Glomerular endothelial cell (primary cell): ENCODE measurements at regions not wholly inside any gene's neighbourhood (a gene's known extent, or its start where the extent isn't known, plus 50 kb on each side); places are given as distances from the start of the nearest gene placed in this dataset.
"Not testable (repeated sequence)": the region's sequence is repeated elsewhere in the genome, so short reads cannot be mapped to it uniquely, and the experiment has no call there.

Experiments
- DNase-seq: peaks from one replicate; pipeline ENCODE4 v3.0.0-alpha.2; 2011; ENCODE audit warnings: low read depth, low spot score; ENCODE audit errors: extremely low read depth

GRCh38 chr21:21973806-21974205, 975.6 kb downstream of the NCAM2 start:
- DNase-seq = no peak

DNA sequence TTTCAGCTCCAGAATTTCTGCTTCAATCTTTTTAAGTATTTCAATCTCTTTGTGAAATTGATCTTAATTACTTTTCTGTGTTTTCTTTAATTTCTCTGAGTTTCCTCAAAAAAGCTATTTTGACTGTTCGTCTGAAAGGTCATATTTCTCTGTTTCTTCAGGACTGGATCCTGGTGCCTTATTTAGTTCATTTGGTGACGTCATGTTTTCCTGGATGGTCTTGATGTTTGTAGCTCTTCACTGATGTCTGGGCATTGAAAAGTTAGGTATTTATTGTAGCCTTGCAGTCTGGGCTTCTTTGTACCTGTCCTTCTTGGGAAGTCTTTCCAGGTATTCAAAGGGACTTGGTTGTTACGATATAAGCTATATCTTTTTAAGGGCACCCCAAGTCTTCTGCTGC, 998.7 kb downstream of the NCAM2 start:
- no peak for DNase-seq

DNA sequence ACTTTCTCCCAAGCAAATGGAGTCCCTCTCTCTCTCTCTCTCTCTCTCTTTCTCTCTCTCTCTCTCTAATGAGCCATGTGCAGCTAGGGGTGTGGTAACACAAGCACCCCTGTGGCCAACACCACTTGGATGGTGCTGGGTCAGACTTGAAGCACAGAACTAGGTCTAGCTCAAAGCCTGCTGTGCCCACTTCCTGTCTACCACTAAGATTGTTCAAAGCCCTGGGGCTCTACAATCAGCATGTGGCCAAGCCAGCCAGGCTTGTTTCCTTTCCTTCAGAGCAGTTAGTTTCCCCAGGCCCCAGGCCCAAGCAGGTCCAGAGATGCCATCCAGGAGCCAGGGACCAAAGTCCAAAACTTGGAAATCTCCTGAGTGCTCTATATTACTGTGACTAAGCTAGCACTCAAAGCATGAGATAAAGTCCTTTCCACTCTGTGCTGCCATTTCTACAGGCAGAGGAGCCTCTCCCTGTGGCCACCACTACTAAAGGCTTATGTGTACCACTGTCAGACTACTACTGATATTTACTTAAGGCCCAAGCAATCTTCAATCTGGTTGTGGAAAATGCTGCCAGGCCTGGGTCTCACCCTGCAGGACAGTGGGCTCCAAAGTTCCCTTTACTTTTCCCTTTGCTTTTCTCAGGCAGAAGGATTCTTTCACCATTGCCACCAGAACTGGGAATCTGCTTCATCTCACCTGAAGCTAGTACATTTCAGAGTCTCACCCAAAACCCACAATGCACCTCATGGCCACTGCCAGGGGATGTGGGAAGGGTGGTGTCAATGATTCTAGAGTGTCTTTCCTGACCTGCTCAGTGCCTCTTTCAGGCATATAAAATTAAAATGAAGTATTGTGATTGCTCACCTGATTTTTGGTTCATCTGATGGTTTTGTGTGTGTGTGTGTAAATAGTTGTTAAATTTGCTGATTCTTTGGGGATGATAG, 999.5 kb downstream of the NCAM2 start:
- no peak for DNase-seq

- no peak for DNase-seq
These were observed 1021.6 kb downstream of the NCAM2 start for GRCh38 chr21:22019766-22020165.

DNA sequence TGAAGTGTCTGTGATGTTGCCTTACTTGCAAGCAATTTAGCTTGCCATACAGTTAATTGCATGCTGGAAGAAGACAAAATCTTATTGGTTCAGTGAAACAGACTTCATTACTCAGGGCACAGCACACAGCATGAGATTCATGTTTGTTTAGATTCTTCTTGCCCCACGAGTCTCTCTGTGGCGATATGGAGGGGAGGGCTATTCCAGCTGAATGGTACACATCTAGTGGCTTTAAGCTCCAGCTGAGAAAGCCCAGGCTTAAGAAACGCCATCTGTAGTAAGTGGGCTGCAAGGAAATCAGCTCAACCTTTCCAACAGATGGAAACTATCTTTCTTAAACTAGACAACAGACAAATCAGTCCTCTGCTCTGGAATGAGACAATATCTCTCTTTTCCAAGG, 1022.0 kb downstream of the NCAM2 start:
- DNase-seq = no peak

- not testable (repeated sequence) for DNase-seq
These were observed 1025.7 kb downstream of the NCAM2 start for GRCh38 chr21:22023896-22024295.

DNA sequence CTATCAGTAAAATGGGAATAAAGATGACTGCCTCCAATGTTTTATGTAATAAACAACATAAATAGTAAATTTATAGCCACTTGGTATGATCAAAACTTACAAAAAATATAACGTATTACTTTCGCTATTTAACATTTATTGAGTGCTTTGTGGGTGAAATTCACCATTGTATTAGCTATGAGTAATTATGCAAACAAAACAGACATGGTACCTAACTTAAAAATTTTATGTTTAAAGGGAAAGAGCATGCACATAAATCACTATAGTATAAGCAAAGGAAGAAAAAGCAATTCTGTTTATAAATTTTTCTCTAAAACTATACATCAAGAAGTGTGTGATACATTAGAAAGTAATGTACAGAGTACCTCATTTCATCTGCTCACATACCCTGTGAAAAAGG, 1046.2 kb downstream of the NCAM2 start:
- no peak for DNase-seq

DNA sequence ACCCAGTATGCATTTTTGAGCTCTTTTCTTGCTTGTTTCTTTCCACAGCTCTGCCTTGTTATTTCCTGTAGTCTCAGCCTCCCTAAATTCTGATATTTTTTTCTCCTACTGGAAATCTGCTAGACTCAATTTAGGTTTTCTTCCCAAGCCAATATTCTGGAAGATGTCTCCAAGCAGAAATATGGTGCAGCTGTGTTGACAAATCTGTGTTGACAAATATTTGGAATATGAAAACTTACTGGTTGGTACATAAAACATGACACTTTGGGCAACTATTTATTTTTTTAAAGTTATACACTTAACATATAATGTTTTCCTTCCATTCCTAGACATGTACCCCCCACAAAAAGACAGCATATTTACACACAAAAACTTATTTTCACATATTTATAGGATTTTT, 1048.4 kb downstream of the NCAM2 start:
- no peak for DNase-seq

GRCh38 chr21:22056904-22057303, 1058.7 kb downstream of the NCAM2 start:
- DNase-seq = no peak

DNA sequence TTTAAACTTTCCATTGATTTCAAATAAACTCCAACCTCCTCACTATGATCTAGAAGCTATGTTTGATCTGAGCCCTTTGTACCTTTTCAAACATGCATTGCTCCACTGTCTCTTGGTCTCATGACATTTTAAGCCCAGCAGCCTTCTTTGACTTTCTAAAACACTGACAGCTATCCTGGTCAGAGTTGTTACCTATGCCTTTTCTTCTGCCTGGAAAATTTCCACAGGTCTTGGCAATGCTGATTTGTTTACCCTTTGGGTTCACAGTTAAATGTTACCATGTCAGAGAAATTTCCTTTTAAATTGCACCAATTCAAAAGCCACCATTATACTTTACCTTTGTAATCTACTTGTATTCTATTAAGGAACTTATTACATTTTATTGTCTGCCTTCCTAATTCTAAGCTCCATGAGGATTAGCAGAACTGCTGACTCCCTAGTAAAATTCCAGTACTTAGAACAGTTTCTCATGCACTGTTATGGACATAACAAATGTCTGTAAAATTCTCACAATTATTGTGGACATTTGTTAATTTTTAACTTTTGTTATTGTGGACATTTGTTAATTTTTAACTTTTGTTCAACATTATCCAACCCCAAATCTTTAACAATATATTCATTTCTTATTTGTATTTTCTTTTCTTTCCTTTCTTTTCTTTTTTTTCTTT, 1064.4 kb downstream of the NCAM2 start:
- no peak for DNase-seq

DNA sequence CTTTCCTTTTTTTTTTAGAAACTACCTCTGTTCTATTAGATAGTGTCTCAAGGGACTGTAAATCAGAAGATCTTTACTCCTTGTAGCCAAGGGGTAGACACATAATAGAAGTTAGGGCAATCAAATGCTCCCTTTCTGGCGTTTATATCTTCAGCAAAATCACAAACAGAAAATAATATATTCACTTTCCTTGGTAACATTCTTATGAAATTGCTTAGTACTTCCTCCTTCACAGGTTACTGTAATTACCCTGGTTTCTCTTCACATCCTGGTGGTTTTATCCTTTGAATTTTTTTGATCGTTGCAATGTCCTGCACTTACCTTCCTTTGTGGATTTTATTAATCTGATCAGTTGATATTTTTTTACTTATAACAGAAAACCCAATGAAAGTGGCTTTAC, 1064.9 kb downstream of the NCAM2 start:
- DNase-seq = no peak

DNA sequence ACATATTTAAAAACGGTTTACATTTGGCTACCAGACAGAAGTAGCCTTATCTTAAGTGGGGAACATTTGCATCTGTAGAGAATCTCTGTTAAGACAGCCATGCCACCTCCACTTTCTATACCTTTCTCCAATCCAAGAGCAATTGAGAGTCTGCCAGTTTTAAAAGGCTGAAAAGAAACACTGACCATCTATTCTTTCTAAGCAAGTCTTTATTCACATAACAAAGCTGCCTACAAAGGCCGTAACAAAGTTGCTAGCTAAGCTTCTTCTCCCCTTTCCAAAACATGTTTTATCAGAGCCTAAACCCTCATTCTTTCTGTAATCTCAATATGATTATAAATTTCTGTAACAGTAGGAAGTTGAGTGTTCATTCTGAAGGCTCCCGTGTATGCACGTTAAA, 1078.3 kb downstream of the NCAM2 start:
- DNase-seq = no peak

DNA sequence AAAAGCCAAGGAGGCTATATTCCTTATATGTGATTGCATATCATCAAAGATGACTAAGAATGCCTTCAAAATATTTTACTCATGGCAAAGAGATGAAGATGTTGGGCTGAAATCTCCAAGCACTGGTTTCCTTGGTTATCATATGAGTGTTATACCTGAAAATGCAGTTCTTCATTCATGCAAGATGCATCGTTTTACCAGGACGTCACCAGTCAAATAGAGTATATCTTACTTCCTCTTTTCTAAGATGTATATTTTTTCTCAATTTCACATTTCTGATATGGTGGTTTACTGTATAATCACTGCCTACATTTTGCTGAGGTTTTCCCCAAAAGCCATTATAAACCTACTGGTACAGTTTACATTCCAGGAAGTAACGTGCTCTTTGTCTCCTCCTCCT, 1085.7 kb downstream of the NCAM2 start:
- no peak for DNase-seq

DNA sequence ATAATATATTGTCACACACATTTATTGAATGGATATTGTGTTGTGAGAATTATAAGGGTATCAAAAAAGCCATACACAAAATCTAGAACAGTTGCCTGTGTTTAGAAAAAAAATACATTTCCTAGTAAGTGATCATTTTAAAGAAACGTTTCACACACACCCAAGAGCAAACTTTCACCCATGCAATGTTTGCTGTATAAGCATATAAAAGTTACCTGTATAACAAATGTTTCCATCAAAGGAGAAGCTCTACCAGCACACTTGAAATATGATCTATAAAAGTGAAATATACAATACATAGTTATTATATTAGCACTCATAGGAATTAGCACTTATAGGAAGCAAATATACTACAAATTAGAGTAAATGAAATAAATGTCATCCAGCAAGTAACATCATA, 1098.1 kb downstream of the NCAM2 start:
- DNase-seq = no peak

DNA sequence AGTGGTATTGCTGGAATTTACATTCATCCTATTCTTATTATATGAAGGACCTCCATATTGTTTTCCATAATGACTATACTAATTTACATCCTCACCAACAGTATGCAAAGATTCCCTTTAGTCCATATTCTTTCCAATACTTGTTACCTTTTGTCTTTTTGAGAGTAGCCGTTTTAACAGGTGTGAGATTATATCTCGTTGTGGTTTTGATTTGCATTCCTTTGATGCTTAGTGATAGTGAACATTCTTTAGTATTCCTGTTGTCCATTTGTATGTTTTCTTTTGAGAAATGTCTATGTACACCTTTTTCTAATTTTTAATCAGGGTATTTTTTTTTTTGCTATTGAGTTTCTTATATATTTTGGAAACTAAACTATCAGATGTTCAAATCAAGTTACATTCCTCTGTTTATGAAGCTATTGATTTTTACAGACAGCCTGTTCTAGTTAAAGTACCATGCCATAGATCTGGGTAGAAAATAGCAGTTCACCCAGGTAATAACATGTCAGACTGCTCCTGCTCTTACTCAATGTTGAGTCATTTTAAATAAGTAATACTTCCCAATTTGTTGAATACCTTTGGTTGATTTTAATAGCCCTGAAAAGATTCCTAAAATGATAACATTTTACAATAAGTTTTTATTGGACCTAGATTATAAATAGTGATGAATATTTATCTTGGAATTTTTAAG, 1108.7 kb downstream of the NCAM2 start:
- DNase-seq = no peak

- DNase-seq = no peak
These were observed 1117.5 kb downstream of the NCAM2 start for GRCh38 chr21:22115746-22116145.

- DNase-seq = no peak
These were observed 1122.5 kb downstream of the NCAM2 start for GRCh38 chr21:22120616-22121266.

- DNase-seq = no peak
These were observed 1127.4 kb downstream of the NCAM2 start for GRCh38 chr21:22125581-22125980.

GRCh38 chr21:22128671-22129070, 1130.5 kb downstream of the NCAM2 start:
- DNase-seq = no peak

- DNase-seq = no peak
These were observed 1134.3 kb downstream of the NCAM2 start for GRCh38 chr21:22132358-22133071.
